ENCODE measurements at regions not wholly inside any gene's neighbourhood (a gene's known extent, or its start where the extent isn't known, plus 50 kb on each side); places are given as distances from the start of the nearest gene placed in this dataset.

DNA sequence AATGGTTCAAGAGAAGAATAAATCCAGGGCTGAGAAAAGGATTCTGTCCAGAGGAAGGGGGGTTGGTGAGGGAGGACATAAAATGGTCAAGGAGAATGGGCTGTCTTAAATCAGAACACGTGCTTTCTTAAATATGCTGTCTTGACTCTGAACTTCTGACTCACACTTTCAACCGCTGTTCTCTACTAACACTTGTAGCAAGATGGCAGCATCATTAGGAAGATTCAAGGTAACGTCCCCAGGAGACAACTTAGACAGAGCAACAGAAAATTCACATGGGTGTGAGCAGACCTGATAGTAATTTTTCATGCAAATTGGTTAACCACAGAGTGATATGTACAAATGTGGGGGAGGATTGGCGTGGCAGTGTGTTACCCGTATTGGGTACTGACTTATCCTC is 126.8 kb upstream of the GALNT17 start:
- Histone ChIP-seq H3K27me3 (ENCODE audit: control insufficient read depth, insufficient read depth, low read length) (no peaks in the 10 kb centered on the region), H3K9me3 (ENCODE audit: control insufficient read depth, insufficient read depth, low read length) (peaks cover 10% of the 10 kb centered on the region; the same call in 1 of the 2 replicates), H3K4me3 (ENCODE audit: low read depth, low read length) (no peak overlapping the region), H3K27ac (ENCODE audit: low read depth, low read length) (no peak overlapping the region)
- ChIA-PET POLR2A (no interaction called here), CTCF (no interaction called here)
- TF ChIP-seq, protein P1, sequence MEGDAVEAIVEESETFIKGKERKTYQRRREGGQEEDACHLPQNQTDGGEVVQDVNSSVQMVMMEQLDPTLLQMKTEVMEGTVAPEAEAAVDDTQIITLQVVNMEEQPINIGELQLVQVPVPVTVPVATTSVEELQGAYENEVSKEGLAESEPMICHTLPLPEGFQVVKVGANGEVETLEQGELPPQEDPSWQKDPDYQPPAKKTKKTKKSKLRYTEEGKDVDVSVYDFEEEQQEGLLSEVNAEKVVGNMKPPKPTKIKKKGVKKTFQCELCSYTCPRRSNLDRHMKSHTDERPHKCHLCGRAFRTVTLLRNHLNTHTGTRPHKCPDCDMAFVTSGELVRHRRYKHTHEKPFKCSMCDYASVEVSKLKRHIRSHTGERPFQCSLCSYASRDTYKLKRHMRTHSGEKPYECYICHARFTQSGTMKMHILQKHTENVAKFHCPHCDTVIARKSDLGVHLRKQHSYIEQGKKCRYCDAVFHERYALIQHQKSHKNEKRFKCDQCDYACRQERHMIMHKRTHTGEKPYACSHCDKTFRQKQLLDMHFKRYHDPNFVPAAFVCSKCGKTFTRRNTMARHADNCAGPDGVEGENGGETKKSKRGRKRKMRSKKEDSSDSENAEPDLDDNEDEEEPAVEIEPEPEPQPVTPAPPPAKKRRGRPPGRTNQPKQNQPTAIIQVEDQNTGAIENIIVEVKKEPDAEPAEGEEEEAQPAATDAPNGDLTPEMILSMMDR (IDR thresholded peaks at IDR 0.05; ENCODE audit: low read depth, low read length), result no peak
- DNase-seq (ENCODE audit: low read depth, low spot score), result no peak

DNA sequence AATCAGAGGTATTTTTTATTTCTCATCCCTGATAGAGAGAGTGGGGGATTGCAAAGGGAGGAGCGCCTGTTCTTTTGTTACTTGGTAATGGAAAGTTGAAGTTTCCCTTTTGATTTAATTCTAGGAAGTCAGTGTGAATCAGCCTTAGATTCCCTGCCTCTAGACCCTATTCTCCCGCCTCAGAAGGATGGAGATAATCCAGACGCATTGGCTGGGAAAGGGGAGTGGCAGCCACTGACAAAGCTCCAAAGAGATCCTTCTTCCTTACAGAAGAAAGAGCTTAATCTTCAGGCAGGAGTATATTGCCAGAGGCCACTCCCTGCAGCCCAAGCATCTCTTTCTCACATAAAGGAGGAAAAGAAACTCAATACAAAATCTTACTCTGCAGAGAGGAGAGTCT is 122.3 kb upstream of the GALNT17 start:
- ChIA-PET CTCF (no interaction called here), POLR2A (no interaction called here)
- H3K27me3 ChIP-seq (ENCODE audit: control insufficient read depth, insufficient read depth, low read length), result no peaks in the 10 kb centered on the region
- H3K27ac ChIP-seq (ENCODE audit: low read depth, low read length), result no peak overlapping the region
- TF ChIP-seq, protein P1 (IDR thresholded peaks at IDR 0.05; ENCODE audit: low read depth, low read length), result no peak
- no peak overlapping the region for H3K4me3 ChIP-seq (ENCODE audit: low read depth, low read length)
- DNase-seq (ENCODE audit: low read depth, low spot score), result no peak
- H3K9me3 ChIP-seq (ENCODE audit: control insufficient read depth, insufficient read depth, low read length), result peaks cover 18% of the 10 kb centered on the region

DNA sequence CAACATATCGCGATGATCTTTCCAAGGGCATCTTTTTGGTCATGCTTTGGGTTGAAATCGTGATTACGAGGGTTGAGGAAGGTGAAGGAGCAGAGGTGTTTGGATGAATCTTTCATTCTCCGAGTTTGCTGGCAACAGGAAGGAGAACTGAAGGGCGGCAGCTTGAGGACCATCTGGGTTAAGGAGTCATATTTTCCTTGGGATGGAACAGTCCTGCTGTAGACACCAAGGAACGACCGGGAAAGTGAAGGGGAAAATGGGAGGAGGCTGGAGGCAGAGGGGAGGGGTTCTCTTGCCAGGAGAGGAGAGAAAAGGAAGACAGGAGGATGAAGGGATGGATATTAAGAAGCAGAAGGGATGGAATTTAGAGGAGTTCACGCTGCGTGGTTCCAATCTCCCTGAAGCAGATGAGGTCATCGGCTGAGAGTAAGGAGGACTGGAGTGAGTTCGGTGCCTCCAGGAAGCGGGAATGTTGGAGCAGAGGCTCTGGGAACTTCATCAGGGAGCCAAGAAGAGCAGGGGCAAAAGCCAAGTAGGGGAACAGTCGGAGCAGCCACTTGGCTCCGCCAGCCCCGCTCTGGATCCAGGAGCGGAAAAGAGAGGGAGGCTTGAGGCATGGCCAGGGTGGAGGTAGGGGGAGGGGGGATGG is 116.6 kb upstream of the GALNT17 start:
- H3K4me3 ChIP-seq (ENCODE audit: low read depth, low read length), result no peak overlapping the region
- CTCF ChIA-PET, result no interaction called here
- TF ChIP-seq, protein P1 (IDR thresholded peaks at IDR 0.05; ENCODE audit: low read depth, low read length), result no peak
- DNase-seq (ENCODE audit: low read depth, low spot score), result no peak
- H3K27ac ChIP-seq (ENCODE audit: low read depth, low read length), result no peak overlapping the region
- no peaks in the 10 kb centered on the region for H3K27me3 ChIP-seq (ENCODE audit: control insufficient read depth, insufficient read depth, low read length)
- H3K9me3 ChIP-seq (ENCODE audit: control insufficient read depth, insufficient read depth, low read length), result peaks cover 58% of the 10 kb centered on the region
- POLR2A ChIA-PET, result no interaction called here

DNA sequence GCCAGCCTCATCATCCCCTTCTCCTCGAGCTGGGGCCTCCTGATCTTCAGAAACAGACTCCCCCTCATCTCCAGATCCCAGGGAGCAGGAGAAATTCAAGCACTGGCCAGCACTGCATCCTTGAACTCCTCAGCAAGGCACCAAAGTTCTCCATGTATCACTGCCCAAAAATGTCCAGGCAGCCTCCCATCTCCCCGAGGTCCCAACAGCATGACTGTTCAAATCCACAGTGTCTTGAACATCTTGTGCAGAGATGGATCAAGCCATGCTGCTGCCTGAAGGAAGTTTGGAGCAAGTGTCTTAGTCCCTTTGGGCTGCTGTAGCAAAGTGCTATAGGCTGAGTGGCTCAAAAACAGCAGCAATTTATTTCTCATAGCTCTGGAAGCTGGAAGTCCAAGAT is 115.5 kb upstream of the GALNT17 start:
- ChIA-PET POLR2A (no interaction called here), CTCF (no interaction called here)
- Histone ChIP-seq H3K27me3 (ENCODE audit: control insufficient read depth, insufficient read depth, low read length) (no peaks in the 10 kb centered on the region), H3K27ac (ENCODE audit: low read depth, low read length) (no peak overlapping the region), H3K4me3 (ENCODE audit: low read depth, low read length) (no peak overlapping the region), H3K9me3 (ENCODE audit: control insufficient read depth, insufficient read depth, low read length) (peaks cover 62% of the 10 kb centered on the region)
- TF ChIP-seq, protein P1 (IDR thresholded peaks at IDR 0.05; ENCODE audit: low read depth, low read length), result no peak
- DNase-seq (ENCODE audit: low read depth, low spot score), result no peak

DNA sequence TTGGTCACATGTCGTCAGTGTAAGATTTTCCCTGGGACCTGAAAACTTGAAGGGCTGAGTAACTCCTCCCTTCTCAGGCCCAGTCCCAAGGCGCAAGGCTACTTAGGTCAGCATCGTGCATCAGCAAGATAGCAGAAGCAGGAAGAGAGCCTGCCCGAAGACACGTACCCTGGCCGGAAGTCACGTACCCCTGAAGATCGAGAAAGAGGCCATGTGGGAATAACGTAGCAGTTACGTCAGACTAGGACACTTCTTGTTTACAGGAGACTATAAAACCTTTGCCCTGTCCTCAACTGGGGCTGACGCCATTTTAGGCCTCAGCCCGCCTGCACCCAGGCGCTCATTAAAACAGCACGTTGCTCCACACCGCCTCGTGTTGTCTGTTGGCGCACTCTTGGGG is 114.3 kb upstream of the GALNT17 start:
- ChIA-PET POLR2A (no interaction called here), CTCF (no interaction called here)
- no peak for DNase-seq (ENCODE audit: low read depth, low spot score)
- no peak overlapping the region for H3K4me3 ChIP-seq (ENCODE audit: low read depth, low read length)
- H3K27ac ChIP-seq (ENCODE audit: low read depth, low read length), result no peak overlapping the region
- peaks cover 67% of the 10 kb centered on the region for H3K9me3 ChIP-seq (ENCODE audit: control insufficient read depth, insufficient read depth, low read length)
- TF ChIP-seq, protein P1 (IDR thresholded peaks at IDR 0.05; ENCODE audit: low read depth, low read length), result no peak
- no peaks in the 10 kb centered on the region for H3K27me3 ChIP-seq (ENCODE audit: control insufficient read depth, insufficient read depth, low read length)
